Vagina (tissue), 2 donors: ENCODE measurements at regions not wholly inside any gene's neighbourhood (a gene's known extent, or its start where the extent isn't known, plus 50 kb on each side); places are given as distances from the start of the nearest gene placed in this dataset.

Source experiments
- POLR2A ChIP-seq, 2 donors: fragments of 450-650 bp; IDR thresholded peaks; one replicate each; pipeline ENCODE4 v1.6.1; 2017; ENCODE audit warnings: antibody characterized with exemption in 2 of 2, mild to moderate bottlenecking in 2 of 2, moderate library complexity in 2 of 2
- TF ChIP-seq, protein P1 (sequence below), 3 experiments: fragments of 450-650 bp in 2 of 3; fragments of 200-600 bp in 1 of 3; sonication (generic) in 1 of 3; IDR thresholded peaks; one replicate each; pipeline ENCODE4 v1.5.1; 2017 to 2019; ENCODE audit warnings: antibody characterized with exemption in 3 of 3, mild to moderate bottlenecking in 2 of 3, moderate library complexity in 2 of 3

DNA sequence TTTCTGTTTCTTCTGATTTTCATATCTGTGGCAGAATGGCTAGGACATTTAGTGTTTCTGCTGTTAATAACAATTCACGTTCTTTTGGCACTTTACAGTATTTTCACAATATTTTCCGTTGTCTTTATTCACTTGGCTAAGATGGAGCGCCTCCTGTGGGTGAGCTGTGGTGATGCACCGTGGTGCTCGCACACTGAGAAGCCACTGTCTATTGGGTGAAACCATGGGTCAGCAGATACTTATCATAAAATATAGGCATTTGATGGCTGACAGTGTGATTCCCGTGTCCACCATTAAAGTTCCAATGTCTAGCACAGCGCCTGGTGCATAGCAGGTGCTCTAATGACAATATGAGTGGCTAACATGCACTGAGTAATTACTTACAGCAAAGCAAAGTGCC lies 141.8 kb downstream of the VRK1 start:
- TF ChIP-seq POLR2A (IDR thresholded peaks at IDR 0.05), result no peak
- TF ChIP-seq, protein P1, sequence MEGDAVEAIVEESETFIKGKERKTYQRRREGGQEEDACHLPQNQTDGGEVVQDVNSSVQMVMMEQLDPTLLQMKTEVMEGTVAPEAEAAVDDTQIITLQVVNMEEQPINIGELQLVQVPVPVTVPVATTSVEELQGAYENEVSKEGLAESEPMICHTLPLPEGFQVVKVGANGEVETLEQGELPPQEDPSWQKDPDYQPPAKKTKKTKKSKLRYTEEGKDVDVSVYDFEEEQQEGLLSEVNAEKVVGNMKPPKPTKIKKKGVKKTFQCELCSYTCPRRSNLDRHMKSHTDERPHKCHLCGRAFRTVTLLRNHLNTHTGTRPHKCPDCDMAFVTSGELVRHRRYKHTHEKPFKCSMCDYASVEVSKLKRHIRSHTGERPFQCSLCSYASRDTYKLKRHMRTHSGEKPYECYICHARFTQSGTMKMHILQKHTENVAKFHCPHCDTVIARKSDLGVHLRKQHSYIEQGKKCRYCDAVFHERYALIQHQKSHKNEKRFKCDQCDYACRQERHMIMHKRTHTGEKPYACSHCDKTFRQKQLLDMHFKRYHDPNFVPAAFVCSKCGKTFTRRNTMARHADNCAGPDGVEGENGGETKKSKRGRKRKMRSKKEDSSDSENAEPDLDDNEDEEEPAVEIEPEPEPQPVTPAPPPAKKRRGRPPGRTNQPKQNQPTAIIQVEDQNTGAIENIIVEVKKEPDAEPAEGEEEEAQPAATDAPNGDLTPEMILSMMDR (IDR thresholded peaks at IDR 0.05), result no peak
